ENCODE measurements at regions not wholly inside any gene's neighbourhood (a gene's known extent, or its start where the extent isn't known, plus 50 kb on each side); places are given as distances from the start of the nearest gene placed in this dataset.

- TF ChIP-seq, protein P1, sequence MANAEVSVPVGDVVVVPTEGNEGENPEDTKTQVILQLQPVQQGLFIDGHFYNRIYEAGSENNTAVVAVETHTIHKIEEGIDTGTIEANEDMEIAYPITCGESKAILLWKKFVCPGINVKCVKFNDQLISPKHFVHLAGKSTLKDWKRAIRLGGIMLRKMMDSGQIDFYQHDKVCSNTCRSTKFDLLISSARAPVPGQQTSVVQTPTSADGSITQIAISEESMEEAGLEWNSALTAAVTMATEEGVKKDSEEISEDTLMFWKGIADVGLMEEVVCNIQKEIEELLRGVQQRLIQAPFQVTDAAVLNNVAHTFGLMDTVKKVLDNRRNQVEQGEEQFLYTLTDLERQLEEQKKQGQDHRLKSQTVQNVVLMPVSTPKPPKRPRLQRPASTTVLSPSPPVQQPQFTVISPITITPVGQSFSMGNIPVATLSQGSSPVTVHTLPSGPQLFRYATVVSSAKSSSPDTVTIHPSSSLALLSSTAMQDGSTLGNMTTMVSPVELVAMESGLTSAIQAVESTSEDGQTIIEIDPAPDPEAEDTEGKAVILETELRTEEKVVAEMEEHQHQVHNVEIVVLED (CRISPR knock-in tag; IDR thresholded peaks at IDR 0.05; ENCODE audit: borderline replicate concordance): no peak; the same call in 1 of the 2 replicates
- TF ChIP-seq GTF2F1 (IDR thresholded peaks at IDR 0.05; ENCODE audit: low read length) (no peak), MED1 (CRISPR knock-in tag; IDR thresholded peaks at IDR 0.05) (peak; percentile 98), TAF15 (IDR thresholded peaks at IDR 0.05; ENCODE audit: low read depth, low read length, poor library complexity, severe bottlenecking) (no peak), KDM1A (CRISPR knock-in tag; IDR thresholded peaks at IDR 0.05) (peak; percentile 90; the same call in 1 of the 2 replicates), CCAR2 (optimal IDR thresholded peaks at IDR 0.05; ENCODE audit: low read depth, low read length) (no peak), ZNF672 (CRISPR knock-in tag; IDR thresholded peaks at IDR 0.05) (no peak), ZNF883 (CRISPR knock-in tag; IDR thresholded peaks at IDR 0.05; ENCODE audit: not compliant biosample characterization) (no peak), CENPX (CRISPR knock-in tag; IDR thresholded peaks at IDR 0.05) (no peak), DPF2 (CRISPR knock-in tag; IDR thresholded peaks at IDR 0.05; ENCODE audit: borderline replicate concordance, low read depth) (peak; percentile 99), HHEX (CRISPR knock-in tag; IDR thresholded peaks at IDR 0.05) (peak; percentile 76; the same call in 1 of the 2 replicates), PBX3 (CRISPR knock-in tag; IDR thresholded peaks at IDR 0.05; ENCODE audit: borderline replicate concordance) (no peak), XRCC5 (optimal IDR thresholded peaks at IDR 0.05; ENCODE audit: low read length) (no peak), PITX1 (CRISPR knock-in tag; IDR thresholded peaks at IDR 0.05) (peak; percentile 78), PRMT3 (CRISPR knock-in tag; IDR thresholded peaks at IDR 0.05; ENCODE audit: borderline replicate concordance, low read depth) (no peak), CREM (IDR thresholded peaks at IDR 0.05) (peak; percentile 93), CREM (CRISPR knock-in tag; IDR thresholded peaks at IDR 0.05) (no peak), ZNF703 (CRISPR knock-in tag; IDR thresholded peaks at IDR 0.05; ENCODE audit: borderline replicate concordance) (peak; percentile 28; the same call in 1 of the 2 replicates)
- TF ChIP-seq, protein P2, sequence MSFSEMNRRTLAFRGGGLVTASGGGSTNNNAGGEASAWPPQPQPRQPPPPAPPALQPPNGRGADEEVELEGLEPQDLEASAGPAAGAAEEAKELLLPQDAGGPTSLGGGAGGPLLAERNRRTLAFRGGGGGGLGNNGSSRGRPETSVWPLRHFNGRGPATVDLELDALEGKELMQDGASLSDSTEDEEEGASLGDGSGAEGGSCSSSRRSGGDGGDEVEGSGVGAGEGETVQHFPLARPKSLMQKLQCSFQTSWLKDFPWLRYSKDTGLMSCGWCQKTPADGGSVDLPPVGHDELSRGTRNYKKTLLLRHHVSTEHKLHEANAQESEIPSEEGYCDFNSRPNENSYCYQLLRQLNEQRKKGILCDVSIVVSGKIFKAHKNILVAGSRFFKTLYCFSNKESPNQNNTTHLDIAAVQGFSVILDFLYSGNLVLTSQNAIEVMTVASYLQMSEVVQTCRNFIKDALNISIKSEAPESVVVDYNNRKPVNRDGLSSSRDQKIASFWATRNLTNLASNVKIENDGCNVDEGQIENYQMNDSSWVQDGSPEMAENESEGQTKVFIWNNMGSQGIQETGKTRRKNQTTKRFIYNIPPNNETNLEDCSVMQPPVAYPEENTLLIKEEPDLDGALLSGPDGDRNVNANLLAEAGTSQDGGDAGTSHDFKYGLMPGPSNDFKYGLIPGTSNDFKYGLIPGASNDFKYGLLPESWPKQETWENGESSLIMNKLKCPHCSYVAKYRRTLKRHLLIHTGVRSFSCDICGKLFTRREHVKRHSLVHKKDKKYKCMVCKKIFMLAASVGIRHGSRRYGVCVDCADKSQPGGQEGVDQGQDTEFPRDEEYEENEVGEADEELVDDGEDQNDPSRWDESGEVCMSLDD (CRISPR knock-in tag; IDR thresholded peaks at IDR 0.05; ENCODE audit: borderline replicate concordance): no peak
- TF ChIP-seq, protein P3, sequence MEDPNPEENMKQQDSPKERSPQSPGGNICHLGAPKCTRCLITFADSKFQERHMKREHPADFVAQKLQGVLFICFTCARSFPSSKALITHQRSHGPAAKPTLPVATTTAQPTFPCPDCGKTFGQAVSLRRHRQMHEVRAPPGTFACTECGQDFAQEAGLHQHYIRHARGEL (CRISPR knock-in tag; IDR thresholded peaks at IDR 0.05): no peak
- TF ChIP-seq, protein P4, sequence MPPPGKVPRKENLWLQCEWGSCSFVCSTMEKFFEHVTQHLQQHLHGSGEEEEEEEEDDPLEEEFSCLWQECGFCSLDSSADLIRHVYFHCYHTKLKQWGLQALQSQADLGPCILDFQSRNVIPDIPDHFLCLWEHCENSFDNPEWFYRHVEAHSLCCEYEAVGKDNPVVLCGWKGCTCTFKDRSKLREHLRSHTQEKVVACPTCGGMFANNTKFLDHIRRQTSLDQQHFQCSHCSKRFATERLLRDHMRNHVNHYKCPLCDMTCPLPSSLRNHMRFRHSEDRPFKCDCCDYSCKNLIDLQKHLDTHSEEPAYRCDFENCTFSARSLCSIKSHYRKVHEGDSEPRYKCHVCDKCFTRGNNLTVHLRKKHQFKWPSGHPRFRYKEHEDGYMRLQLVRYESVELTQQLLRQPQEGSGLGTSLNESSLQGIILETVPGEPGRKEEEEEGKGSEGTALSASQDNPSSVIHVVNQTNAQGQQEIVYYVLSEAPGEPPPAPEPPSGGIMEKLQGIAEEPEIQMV (CRISPR knock-in tag; IDR thresholded peaks at IDR 0.05; ENCODE audit: low read depth): no peak; the same call in 1 of the 2 replicates
- TF ChIP-seq, protein P5, sequence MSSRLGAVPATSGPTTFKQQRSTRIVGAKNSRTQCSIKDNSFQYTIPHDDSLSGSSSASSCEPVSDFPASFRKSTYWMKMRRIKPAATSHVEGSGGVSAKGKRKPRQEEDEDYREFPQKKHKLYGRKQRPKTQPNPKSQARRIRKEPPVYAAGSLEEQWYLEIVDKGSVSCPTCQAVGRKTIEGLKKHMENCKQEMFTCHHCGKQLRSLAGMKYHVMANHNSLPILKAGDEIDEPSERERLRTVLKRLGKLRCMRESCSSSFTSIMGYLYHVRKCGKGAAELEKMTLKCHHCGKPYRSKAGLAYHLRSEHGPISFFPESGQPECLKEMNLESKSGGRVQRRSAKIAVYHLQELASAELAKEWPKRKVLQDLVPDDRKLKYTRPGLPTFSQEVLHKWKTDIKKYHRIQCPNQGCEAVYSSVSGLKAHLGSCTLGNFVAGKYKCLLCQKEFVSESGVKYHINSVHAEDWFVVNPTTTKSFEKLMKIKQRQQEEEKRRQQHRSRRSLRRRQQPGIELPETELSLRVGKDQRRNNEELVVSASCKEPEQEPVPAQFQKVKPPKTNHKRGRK (CRISPR knock-in tag; IDR thresholded peaks at IDR 0.05): no peak
Measured at GRCh38 chr5:143554918-143555477, 151.5 kb upstream of the NR3C1 start (continued).

All from HepG2 (cell line).